T-helper 1 cell (primary cell): ENCODE measurements at regions not wholly inside any gene's neighbourhood (a gene's known extent, or its start where the extent isn't known, plus 50 kb on each side); places are given as distances from the start of the nearest gene placed in this dataset.
"Not testable (repeated sequence)": the region's sequence is repeated elsewhere in the genome, so short reads cannot be mapped to it uniquely, and the experiment has no call there.

ENCODE experiments used
- DNase-seq, 5 donors: peaks; one replicate each; pipeline ENCODE4 v3.0.0-alpha.2; 2012 to 2020

DNA sequence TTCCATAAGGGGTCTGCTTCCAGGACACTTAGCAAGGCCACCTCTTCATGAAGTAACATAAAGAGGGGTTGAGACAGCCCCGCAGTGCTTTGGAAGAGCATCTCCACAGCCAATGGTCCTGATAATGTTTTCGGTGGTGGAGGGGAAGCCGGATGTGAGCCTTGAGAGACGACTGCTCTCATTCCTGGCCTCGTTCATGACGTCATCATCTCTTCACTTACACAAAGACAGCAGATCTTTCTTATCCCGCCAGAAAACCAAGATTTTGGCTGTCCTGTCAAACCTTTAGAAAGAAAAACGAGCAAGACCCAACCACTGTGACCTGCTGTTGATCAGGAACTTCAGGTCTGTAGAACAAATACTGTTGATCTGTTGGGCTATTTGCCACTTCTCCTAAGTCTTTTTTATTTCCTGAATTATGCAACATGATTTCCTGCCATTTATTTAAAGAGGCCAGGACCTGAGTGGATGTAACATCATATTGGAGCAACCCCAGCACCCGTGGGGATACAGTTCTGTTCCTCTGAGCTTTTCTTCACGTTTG, 89.0 kb upstream of the IRX2 start:
- no peak for DNase-seq

DNA sequence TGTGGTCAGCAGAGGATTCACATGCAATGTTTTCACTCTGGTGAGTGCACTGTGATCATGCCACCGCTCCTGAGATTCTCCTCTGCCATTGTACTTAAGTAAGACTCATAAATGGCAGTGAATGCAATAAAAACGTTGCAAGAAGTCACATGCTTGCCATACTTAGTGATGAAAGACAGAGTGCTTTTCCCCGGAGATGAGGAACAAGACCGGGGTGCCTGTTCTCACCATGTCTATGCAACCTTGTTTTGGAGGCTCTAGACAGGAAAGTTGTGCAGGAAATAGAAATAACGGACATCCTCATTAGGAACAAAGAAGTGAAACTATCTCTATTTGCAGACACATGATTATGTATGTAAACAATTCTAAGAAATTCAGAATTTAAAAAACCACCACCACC, 84.7 kb upstream of the IRX2 start:
- DNase-seq, result no peak

DNA sequence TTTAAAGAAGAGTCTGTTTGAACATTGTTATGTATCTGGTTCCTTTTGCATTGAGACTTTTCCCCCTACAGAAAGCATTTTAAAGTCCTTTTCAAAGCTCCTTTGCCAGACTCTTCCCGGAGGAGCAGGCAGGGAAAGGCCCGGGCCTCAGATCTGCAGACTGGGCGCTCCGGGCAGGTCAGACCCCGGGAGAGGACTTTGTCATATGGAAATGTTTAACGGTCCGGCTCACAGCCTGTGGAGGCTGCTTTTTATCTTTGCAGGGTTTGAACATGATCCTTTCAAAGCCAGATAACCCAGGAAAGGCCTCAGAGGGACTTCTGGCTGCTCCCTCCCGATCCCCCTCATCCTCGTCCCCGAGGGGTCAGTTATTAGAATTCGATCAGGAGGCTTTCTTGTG, 82.1 kb upstream of the IRX2 start:
- DNase-seq, result no peak

DNA sequence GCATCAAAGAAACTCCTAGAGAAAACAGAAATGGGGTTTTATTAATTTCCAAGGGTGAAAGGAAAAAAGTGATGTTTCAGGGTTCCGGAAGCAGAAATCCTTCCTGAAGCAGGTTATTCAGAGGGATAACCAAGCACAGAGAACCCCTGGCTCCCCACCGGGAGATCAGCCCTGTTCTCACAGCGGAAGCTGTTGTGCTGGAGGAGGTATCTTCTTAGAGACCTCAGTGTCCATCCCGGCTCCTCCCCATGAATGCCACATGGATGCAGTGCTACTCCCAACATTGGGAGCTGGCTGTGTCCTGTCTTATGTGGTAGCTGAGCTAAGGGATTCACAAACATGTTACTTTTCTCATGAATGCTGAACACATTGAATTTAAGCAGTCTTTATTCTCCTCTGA, 80.9 kb upstream of the IRX2 start:
- DNase-seq, result no peak

DNA sequence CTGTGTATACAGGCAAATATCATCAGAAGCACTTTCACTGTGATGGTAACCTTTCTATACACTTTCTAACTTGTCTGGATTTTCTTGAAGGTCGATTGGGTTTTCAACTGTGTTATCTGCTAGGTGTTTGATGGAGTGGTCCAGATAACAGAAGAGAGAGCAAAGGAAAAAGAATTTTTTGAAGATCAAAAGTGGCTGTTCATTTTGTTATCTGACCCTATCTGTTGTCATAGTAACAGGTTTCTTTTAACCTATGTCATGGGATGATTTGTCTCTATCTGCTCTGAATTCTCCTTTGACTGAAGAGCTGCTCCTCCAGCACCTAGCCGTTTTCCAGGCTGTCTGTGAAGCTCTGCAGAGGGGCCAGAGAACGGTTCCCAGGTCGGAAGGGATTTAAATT, 77.8 kb upstream of the IRX2 start:
- no peak for DNase-seq

DNA sequence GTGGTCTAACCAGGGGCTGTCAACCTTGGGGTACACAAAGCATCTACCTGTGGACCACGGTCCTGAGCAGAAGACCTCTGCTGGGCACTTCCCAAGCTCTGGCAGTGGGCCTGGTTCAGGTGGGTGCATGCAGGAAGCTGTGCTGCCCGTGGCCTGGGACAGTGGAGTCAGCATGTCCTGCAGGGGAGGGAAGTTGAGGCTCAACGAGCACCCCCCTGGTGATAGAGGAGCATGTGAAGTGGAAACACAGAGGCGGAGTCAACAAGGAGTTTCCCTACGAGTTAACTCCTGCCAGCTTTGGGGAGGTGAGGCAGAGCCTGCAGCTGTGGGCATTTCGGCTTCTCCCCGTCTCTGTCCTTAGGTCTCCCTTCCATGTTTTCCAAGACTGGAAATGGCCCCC, 67.5 kb upstream of the IRX2 start:
- no peak for DNase-seq

DNA sequence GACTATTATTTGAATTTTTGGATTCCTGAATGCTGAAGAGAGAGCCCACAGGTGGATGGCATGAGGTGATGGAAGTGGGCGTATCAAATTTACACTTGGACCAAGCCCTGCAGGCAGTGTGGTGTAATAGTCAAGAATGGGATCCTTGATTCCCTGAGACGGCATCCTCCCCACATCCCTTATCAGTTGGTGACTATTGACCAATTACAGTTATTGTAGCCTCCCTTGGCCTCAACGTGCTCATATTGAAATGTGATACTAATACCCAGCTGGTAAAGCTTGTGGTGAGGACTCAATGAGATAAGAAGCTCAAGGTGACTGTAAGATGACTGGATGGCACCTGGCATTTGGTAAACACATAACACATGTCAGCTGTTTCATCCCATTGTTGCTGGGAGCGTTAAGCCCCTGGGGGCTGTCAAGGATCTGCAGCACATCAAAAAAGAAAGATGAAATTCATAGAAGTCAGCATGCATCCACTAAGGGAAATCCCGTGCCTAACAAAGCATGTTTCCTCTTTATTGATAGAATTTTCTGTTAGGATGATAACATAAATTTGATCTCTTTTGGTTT, 65.6 kb upstream of the IRX2 start:
- DNase-seq, result no peak

DNA sequence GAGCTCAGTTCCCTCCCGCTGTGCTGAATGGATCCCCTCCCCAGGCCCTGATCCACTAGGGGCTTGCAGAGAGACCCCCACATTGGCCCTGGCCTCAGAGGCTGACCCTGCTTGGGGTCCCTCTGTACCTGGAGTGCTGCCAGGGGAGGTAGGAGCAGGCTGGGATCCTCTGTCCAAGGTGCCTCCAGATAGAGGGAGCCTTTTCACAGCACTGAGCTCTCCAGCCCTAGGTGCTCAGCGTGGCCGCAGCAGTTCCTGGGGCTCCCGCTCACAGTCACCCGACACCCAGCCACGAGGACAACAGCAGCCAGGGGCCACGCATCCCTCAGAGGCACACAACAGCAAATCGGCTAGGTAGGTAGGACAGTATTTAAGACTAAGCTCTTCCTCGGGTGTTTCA, 62.2 kb upstream of the IRX2 start:
- no peak for DNase-seq

DNA sequence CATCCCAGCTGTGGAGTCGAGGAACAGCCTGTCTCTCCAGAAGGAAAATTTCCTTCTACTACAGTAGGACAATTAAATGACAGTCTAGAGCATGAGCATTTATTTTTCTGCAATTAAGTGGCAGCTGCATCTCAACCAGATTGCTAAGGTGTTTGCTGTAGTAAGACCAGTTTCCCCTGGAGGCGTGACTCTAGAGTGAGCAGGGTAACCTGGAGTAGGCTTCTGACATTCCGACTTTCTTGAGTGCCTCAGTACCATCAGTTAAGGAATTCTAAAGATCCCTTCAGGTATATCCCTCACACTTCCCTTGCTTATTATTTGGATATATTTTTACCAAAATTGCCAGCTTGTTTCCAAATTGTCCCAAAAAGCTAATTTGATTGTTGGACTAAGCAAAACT, 59.2 kb upstream of the IRX2 start:
- DNase-seq, result no peak

DNA sequence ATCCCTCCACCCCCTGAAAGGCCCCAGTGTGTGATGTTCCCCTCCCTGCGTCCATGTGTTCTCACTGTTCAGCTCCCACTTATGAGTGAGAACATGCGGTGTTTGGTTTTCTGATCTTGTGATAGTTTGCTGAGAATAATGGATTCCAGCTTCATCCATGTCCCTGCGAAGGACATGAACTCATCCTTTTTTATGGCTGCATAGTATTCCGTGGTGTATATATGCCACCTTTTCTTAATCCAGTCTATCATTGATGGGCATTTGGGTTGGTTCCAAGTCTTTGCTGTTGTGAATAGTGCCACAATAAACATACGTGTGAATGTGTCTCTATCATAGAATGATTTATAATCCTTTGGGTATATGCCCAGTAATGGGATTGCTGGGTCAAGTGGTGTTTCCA, 55.8 kb upstream of the IRX2 start:
- DNase-seq, result not testable (repeated sequence)

DNA sequence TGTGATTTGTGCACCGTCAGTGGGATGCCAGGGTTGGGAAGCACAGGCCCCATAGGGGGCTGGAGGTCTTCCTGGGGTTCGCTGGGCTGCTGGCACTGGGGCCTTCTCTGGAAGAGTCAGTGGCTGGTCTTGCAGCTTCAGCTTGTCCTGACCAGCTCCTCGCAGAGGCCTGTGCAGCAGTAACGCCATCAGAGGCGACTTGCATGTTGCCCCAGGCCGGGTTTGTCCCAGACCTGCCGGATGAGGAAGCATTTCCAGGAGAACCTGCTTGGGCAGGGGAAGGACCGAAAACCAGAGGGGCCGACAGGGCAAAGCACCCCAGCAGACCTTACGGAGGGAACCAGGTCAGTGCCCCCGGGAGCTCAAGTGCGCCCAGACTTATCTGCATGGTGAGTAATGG, 54.7 kb upstream of the IRX2 start:
- DNase-seq, result no peak

DNA sequence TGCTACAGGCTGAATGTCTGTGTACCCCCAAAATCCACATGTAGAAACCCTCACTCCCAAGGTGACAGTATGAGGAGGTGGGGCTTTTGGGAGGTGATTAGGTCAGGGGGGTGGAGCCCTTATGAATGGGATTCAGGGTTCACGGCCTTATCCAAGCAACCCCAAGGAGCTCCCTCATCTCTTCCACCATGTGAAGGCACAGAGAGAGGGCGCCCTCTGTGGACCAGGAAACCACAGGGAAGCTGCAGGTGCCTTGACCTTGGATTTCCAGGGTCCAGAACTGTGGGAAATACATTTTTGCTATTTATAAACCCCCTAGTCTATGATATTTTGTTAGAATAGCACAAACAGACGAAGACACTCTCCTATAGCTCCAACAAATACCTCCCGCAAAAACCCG, 53.6 kb upstream of the IRX2 start:
- no peak for DNase-seq

DNA sequence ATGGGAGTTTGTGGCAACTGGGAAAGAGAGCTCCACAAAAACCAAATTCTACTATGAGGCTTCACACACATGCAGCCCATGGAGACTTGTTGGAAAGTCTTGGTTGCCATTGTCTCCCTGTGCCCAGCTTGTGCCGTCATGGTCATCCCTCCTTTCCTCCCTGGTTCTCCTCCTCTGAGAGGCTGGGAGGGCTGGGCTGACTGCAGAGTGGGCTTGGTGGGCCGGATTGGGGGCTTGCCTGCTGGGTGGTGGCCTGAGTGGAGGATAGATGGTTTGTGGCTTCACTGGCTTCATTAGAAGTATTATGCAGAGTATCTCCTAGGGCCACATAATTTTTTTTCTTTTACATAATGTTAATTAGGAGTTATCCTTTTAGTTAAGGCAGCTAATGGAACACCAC, 52.3 kb upstream of the IRX2 start:
- DNase-seq, result no peak

DNA sequence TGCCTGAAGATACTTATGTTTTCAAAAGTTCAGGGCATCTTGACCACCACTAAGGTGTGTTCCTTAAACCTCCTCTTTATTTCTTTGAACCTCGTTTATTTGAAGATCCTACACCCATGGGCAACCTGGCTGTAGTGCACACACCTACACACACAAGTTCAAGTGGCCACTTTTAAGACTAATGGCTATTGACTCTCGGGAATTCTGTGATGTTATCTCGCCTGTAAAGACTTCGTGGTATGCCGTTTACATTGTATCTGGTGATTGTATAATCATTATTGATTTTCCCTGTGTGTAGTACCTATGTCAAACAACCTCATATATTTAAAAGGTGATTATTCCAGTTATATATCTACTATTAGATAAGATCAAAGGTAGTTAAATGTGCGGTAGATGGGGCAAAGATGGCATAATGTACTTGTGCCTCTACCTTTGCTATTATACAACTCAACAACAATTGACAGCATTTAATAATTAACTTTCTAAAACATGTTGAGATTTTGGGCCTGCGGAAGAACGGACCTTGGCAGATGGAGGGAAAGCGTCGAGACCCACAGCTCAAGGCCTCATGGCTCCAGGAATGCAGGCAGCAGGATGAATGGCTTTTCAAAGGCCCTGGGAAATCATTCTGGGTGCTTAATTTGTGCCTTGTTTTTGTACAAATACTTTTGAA, 51.4 kb upstream of the IRX2 start:
- no peak for DNase-seq

DNA sequence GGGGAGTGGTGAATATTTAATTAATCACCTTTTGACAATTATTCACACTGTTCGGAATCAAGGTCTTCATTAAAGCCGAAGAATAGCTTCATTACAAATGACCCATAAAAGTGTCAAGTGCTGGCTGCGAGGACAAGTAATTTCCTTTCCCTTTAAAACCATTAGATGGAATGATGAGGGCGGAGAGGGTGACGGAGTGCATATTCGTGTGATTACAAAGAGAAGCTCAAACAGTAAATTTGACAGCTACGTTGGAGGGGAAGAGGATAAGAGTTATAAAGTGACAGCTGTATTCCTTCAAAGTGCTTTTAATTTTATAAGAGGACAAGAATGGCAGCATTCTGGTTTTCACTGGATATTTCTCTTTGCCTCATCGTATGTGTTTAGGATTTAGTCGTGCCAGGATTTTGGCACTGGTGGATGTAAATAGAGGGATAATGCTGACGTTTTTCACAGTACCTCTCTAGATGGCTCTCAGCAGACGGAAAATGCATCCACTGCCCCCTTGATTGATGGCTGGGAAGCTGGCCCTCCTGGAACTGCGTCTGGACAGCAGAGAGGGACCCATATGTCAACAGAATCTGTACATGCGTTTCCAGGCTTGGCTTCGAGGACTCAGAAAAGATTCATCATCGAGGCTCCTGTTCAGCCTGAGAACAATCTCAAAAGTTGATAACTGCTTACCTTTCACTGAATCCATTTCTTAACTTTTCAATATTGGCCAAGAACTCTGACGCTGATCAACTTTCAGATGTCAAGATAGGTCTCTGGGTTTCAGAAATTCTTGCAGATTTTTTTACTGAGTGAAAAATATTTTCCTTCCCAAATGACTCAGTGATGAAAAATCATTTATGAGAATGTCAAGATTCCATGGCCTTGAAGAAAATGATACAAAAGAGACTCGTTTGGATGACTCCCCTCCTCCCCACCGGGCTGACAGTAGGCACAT, 50.4 kb upstream of the IRX2 start:
- no peak for DNase-seq
